GM21526 (cell line): ENCODE measurements at regions not wholly inside any gene's neighbourhood (a gene's known extent, or its start where the extent isn't known, plus 50 kb on each side); places are given as distances from the start of the nearest gene placed in this dataset.

ENCODE experiments used
- ATAC-seq: cut with Tn5 transposase; IDR thresholded peaks from one replicate; pipeline ENCODE4 v1.9.1; 2021; ENCODE audit warnings: moderate library complexity; ENCODE audit not compliant: unreplicated experiment, low FRiP score

- no peak for ATAC-seq
Observed at GRCh38 chr9:14967450-14968321, 57.5 kb upstream of the FREM1 start.

DNA sequence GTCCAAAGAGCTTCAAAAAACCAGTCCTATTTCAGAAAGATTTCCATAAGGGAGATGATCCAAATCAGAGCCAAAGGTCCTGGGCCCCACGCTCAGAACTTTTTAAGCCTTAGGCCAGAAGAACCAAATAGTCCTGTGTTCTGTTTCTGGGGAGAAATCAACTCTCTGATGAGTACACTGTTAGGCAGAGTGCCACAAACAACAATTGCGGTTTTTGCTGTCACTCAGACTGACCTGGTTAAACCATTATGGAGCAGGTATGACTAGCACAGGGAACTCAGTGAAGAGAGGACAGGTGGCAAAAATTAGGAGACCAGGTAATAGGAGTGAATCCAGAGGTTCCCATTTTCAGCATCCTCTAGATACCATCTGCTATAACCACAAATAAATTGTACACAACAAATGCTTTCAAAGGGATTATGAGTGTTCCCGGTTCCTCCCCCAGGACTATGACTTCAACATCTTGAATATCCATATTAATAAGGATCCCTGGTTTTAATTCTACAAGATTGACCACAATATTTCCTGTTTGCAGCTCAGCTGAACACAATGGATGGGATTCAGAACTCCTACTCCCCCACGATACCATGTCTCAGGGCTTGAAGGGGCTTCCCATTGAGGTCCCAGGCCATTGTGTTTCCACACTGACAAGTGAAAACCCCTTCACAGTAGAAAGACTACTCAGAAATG lies 52.1 kb upstream of the FREM1 start:
- no peak for ATAC-seq

DNA sequence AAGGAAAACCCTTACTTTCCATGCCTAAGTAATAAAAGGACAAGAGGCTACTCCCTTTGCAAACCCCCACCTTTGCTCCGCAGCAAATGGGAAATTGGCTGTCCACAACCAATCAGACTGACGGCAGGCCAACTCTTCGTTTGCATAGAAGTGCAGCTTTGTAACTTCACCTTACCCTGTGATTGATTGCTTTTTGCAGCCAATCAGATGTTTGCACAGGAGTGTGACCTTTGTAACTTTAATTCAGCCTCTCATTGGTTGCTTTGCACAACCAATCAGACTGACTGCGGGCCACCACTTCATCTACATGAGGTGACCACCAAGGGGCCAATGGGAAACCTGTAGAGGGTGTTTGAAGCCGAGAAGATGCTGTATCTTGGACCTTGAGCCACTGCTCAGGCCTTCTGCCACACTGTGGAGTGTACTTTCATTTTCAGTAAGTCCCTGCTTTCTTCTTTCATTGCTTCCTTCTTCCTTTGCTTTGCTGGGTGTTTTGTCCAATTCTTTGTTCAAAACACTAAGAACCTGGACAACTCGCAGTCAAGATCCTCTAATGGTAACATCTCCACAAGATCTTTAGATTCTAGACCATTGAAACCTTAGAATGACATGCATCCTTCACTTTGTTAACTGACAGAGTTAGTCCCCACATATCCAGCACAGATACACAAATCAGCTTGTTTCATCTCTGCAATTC lies 51.3 kb upstream of the FREM1 start:
- ATAC-seq: no peak

DNA sequence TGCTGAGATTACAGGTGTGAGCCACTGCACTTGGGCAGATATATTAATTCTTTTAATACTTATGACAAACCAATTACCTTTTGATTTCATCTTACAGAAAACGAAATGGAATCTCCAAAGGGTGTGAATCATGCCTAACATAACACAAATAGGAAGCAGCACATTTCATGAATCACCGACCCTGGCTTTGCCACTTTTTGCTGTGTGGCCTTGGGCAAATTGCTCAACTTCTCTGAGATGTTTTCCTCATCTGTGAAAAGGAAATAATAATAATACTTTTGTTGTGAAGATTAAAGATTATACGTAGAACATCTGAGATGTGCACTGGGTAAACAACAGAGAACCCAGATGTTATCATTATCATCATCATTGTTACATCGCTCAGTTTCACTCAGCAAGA lies 50.7 kb upstream of the FREM1 start:
- ATAC-seq: no peak
